Adrenal gland (tissue), 9 donors: ENCODE measurements at regions not wholly inside any gene's neighbourhood (a gene's known extent, or its start where the extent isn't known, plus 50 kb on each side); places are given as distances from the start of the nearest gene placed in this dataset.

Experiments
- DNase-seq, 7 donors: peaks; one replicate each; pipeline ENCODE4 v3.0.0-alpha.2; 2019 to 2020
- H3K27ac ChIP-seq, 5 donors: fragments of 200-600 bp; sonication (generic) in 4 of 5; 1 replicate in 3 of 5; 2 replicates in 2 of 5; pipeline versions ENCODE4 v1.5.1 to v1.8.0; 2016 to 2020; ENCODE audit warnings: mild to moderate bottlenecking in 1 of 5
- H3K27me3 ChIP-seq: fragments of 200-600 bp; 2 replicates; pipeline ENCODE4 v1.8.0; 2021
- H3K36me3 ChIP-seq, 2 donors: fragments of 200-600 bp; replicated peaks in 1 of 2; 1 replicate in 1 of 2; 2 replicates in 1 of 2; pipeline versions ENCODE4 v1.5.1 to v1.8.0; 2018 to 2022
- H3K4me1 ChIP-seq, 2 donors: fragments of 200-600 bp; replicated peaks in 1 of 2; 1 replicate in 1 of 2; 2 replicates in 1 of 2; pipeline versions ENCODE4 v1.5.1 to v1.8.0; 2018 to 2021
- H3K4me3 ChIP-seq, 4 donors: fragments of 200-600 bp; sonication (generic) in 3 of 4; one replicate each; pipeline ENCODE4 v1.5.1; 2016 to 2018
- H3K9me3 ChIP-seq, 3 donors: fragments of 200-600 bp; sonication (generic) in 1 of 3; replicated peaks in 1 of 3; 1 replicate in 2 of 3; 2 replicates in 1 of 3; pipeline versions ENCODE4 v1.5.1 to v1.8.0; 2016 to 2021
- CTCF ChIP-seq, 6 experiments: fragments of 450-650 bp in 4 of 6; fragments of 200-600 bp in 2 of 6; sonication (generic) in 1 of 6; IDR thresholded peaks; 1 replicate in 5 of 6; 2 replicates in 1 of 6; pipeline versions ENCODE4 v1.5.1 to v1.8.0; 2016 to 2021; ENCODE audit warnings: antibody characterized with exemption in 6 of 6, mild to moderate bottlenecking in 2 of 6, moderate library complexity in 1 of 6
- POLR2A ChIP-seq, 2 donors: fragments of 450-650 bp; IDR thresholded peaks; one replicate each; pipeline ENCODE4 v1.6.1; 2017; ENCODE audit warnings: antibody characterized with exemption in 2 of 2, mild to moderate bottlenecking in 2 of 2, moderate library complexity in 1 of 2
- WGBS, 4 donors: extraction: QIAGEN DNeasy Blood & Tissue Kit in 2 of 4; methylation state at CpG; one replicate each; pipeline versions ENCODE4 v1.1.5 to v1.1.7; 2013 to 2017; 5-methylcytosine and 5-hydroxymethylcytosine counted together
- intact Hi-C, 2 donors: fragments of 100-400 bp; cut with DNase I; formaldehyde crosslinking; loops; one replicate each; pipeline versions ENCODE4 v1.14.1 to v1.15.0; 2022 to 2023
- donor health status: healthy with polysubstance abuse.
- donor health status: Bipolar disorder and iron deficiency.
- donor health status: DM: yes; HTN: yes; CAD: no.
- donor health status: DM: no; HTN: no; CAD: no.
- donor health status: DM: no; HTN: no; CAD: no.

GRCh38 chr6:39998126-39998525, 63.9 kb upstream of the MOCS1 start:
- H3K4me1 ChIP-seq, result no peaks in the 10 kb centered on the region
- no peak for DNase-seq
- 90 to 95% (median 93%) methylated on average over 4 of the region's 4 CpGs for WGBS, 4 donors
- TF ChIP-seq POLR2A (IDR thresholded peaks at IDR 0.05), result no peak
- TF ChIP-seq CTCF (IDR thresholded peaks at IDR 0.05), result no peak
- H3K36me3 ChIP-seq, result no peaks in the 10 kb centered on the region
- intact Hi-C loops, result no loop called here
- H3K27ac ChIP-seq, result no peak overlapping the region
- H3K9me3 ChIP-seq, result peaks cover 0 to 3% (median 0%) of the 10 kb centered on the region in 3 donors
- no peaks in the 10 kb centered on the region for H3K27me3 ChIP-seq
- no peak overlapping the region for H3K4me3 ChIP-seq

- intact Hi-C loops, result no loop called here
- Histone ChIP-seq H3K36me3 (no peaks in the 10 kb centered on the region), H3K27me3 (no peaks in the 10 kb centered on the region), H3K4me3 (no peak overlapping the region), H3K27ac (no peak overlapping the region), H3K9me3 (peaks cover 0 to 10% (median 0%) of the 10 kb centered on the region in 3 donors), H3K4me1 (no peaks in the 10 kb centered on the region)
- no peak for DNase-seq
- TF ChIP-seq CTCF (IDR thresholded peaks at IDR 0.05) (no peak), POLR2A (IDR thresholded peaks at IDR 0.05) (no peak)
- 88 to 94% (median 89%) methylated on average over 8 of the region's 8 CpGs for WGBS, 4 donors
These were observed 62.9 kb upstream of the MOCS1 start for GRCh38 chr6:39997101-39997635.

GRCh38 chr6:39995633-39996032, 61.4 kb upstream of the MOCS1 start:
- no peak overlapping the region for H3K27ac ChIP-seq
- no peaks in the 10 kb centered on the region for H3K27me3 ChIP-seq
- no peaks in the 10 kb centered on the region for H3K36me3 ChIP-seq
- no peaks in the 10 kb centered on the region for H3K4me1 ChIP-seq
- no peak for DNase-seq
- TF ChIP-seq POLR2A (IDR thresholded peaks at IDR 0.05) (no peak), CTCF (IDR thresholded peaks at IDR 0.05) (no peak)
- 84 to 93% (median 89%) methylated on average over 4 of the region's 4 CpGs for WGBS, 4 donors
- intact Hi-C loops, result no loop called here
- H3K4me3 ChIP-seq, result no peak overlapping the region
- H3K9me3 ChIP-seq, result peaks cover 0 to 10% (median 0%) of the 10 kb centered on the region in 3 donors

DNA sequence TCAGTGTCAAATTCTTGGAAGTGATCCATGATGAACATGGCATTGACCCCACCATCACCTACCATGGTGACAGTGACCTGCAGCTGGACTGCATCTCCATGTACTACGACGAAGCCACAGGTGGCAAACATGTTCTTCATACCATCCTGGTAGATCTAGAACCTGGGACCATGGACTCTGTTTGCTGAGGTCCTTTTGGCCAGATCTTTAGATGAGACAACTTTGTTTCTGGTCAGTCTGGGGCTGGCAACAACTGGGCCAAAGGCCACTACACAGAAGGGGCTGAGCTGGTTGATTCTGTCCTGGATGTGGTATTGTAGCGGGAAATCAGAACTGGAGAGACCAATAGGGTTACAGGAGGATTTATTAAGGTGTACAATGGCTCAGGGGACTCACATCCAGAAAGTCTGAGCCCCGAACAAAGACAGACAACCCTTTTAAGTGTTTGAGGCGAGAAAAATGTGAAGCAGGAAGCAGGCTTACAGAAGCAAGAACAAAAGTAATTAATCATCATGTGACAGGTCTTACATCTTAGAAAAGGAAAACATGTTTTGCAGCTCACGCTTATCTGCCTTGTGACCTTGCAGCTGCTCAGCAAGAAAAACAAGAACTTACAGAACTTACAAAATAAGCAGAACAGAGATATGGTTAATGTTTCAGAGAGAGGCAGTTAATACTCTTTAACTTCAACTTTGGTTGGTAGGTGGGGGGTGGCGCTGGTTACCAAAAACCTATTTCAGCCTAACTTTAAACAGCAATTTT, 58.8 kb upstream of the MOCS1 start:
- 46 to 50% (median 48%) methylated on average over 5 to 7 of the region's 7 CpGs for WGBS, 4 donors
- Histone ChIP-seq H3K4me3 (no peak overlapping the region), H3K27me3 (no peaks in the 10 kb centered on the region), H3K27ac (peak overlapping the region in 1 of 5 donors; percentile 10), H3K36me3 (no peaks in the 10 kb centered on the region), H3K9me3 (peaks cover 0 to 10% (median 0%) of the 10 kb centered on the region in 3 donors), H3K4me1 (no peaks in the 10 kb centered on the region)
- DNase-seq, result peak in 4 of 7 donors; percentile 18 to 43 (median 28)
- TF ChIP-seq POLR2A (IDR thresholded peaks at IDR 0.05) (no peak), CTCF (IDR thresholded peaks at IDR 0.05) (no peak)
- intact Hi-C loops, result no loop called here
